Mesenchymal stem cell (in vitro differentiated cells and primary cell): ENCODE measurements at regions not wholly inside any gene's neighbourhood (a gene's known extent, or its start where the extent isn't known, plus 50 kb on each side); places are given as distances from the start of the nearest gene placed in this dataset.
A peak's percentile ranks its signal among the peaks of the same experiment; 100 is the strongest.

Experiments used
- DNase-seq: peaks from one replicate; pipeline ENCODE4 v3.0.0-alpha.2; 2013
- H2AFZ ChIP-seq: one replicate; pipeline ENCODE4 v1.6.1; 2013; ENCODE audit warnings: low read depth, mild to moderate bottlenecking, control low read depth, inconsistent platforms, low read length, moderate library complexity
- H2AK5ac ChIP-seq: 2 replicates; pipeline ENCODE4 v1.6.1; 2013; ENCODE audit warnings: low read length, moderate library complexity, mild to moderate bottlenecking, inconsistent platforms; ENCODE audit not compliant: severe bottlenecking
- H2BK120ac ChIP-seq: one replicate; pipeline ENCODE4 v1.6.1; 2013; ENCODE audit warnings: low read depth, mild to moderate bottlenecking, inconsistent platforms, low read length, moderate library complexity
- H2BK12ac ChIP-seq, 2 experiments: one replicate each; pipeline ENCODE4 v1.6.1; 2013; ENCODE audit warnings: inconsistent platforms in 2 of 2, low read length in 2 of 2, mild to moderate bottlenecking in 2 of 2, moderate library complexity in 2 of 2, control low read depth in 1 of 2
- H2BK15ac ChIP-seq: one replicate; pipeline ENCODE4 v1.6.1; 2013; ENCODE audit warnings: mild to moderate bottlenecking, low read depth, inconsistent platforms; ENCODE audit not compliant: poor library complexity, severe bottlenecking
- H2BK5ac ChIP-seq: 2 replicates; pipeline ENCODE4 v1.6.1; 2013; ENCODE audit warnings: low read depth, mild to moderate bottlenecking, low read length, control low read depth, inconsistent platforms; ENCODE audit not compliant: poor library complexity, severe bottlenecking
- H3K14ac ChIP-seq, 2 experiments: one replicate each; pipeline ENCODE4 v1.6.1; 2013; ENCODE audit warnings: inconsistent platforms in 2 of 2, low read length in 2 of 2, control low read depth in 1 of 2, mild to moderate bottlenecking in 1 of 2, moderate library complexity in 1 of 2
- H3K18ac ChIP-seq, 2 experiments: one replicate each; pipeline ENCODE4 v1.6.1; 2013; ENCODE audit warnings: inconsistent platforms in 2 of 2, low read length in 2 of 2, control low read depth in 1 of 2, low read depth in 1 of 2, mild to moderate bottlenecking in 1 of 2
- H3K23ac ChIP-seq, 2 experiments: one replicate each; pipeline ENCODE4 v1.6.1; 2013; ENCODE audit warnings: inconsistent platforms in 2 of 2, low read length in 2 of 2, mild to moderate bottlenecking in 2 of 2, moderate library complexity in 2 of 2, control low read depth in 1 of 2
- H3K27ac ChIP-seq: 2 replicates; pipeline ENCODE4 v1.5.1; 2013; ENCODE audit warnings: mild to moderate bottlenecking, moderate library complexity, low read length, control low read depth, inconsistent platforms; ENCODE audit not compliant: poor library complexity, severe bottlenecking
- H3K27me3 ChIP-seq, 2 experiments: 2 replicates each; pipeline versions ENCODE4 v1.6.1 to v1.7.0; 2013; ENCODE audit warnings: low read length in 2 of 2, mild to moderate bottlenecking in 2 of 2, moderate library complexity in 2 of 2, control low read depth in 1 of 2, inconsistent platforms in 1 of 2; ENCODE audit not compliant: control insufficient read depth in 1 of 2, insufficient read depth in 1 of 2
- H3K36me3 ChIP-seq, 2 experiments: 2 replicates each; pipeline versions ENCODE4 v1.6.1 to v1.7.0; 2013; ENCODE audit warnings: low read length in 2 of 2, control low read depth in 1 of 2, inconsistent platforms in 1 of 2, low read depth in 1 of 2, mild to moderate bottlenecking in 1 of 2; ENCODE audit not compliant: insufficient read depth in 2 of 2, control insufficient read depth in 1 of 2
- H3K4ac ChIP-seq, 2 experiments: one replicate each; pipeline ENCODE4 v1.6.1; 2013; ENCODE audit warnings: inconsistent platforms in 2 of 2, low read length in 2 of 2, mild to moderate bottlenecking in 2 of 2, moderate library complexity in 2 of 2, control low read depth in 1 of 2, low read depth in 1 of 2
- H3K4me1 ChIP-seq: 2 replicates; pipeline ENCODE4 v1.6.1; 2013; ENCODE audit warnings: low read depth, low read length, control low read depth; ENCODE audit not compliant: control insufficient read depth, insufficient read depth
- H3K4me2 ChIP-seq: 2 replicates; pipeline ENCODE4 v1.6.1; 2013; ENCODE audit warnings: low read length, mild to moderate bottlenecking, inconsistent platforms; ENCODE audit not compliant: poor library complexity, severe bottlenecking
- H3K4me3 ChIP-seq, 2 experiments: 2 replicates each; pipeline versions ENCODE4 v1.5.1 to v1.7.0; 2013; ENCODE audit warnings: low read length in 2 of 2, mild to moderate bottlenecking in 2 of 2, control low read depth in 1 of 2, low read depth in 1 of 2; ENCODE audit not compliant: insufficient read depth in 1 of 2
- H3K79me1 ChIP-seq: replicated peaks from 2 replicates; pipeline ENCODE4 v1.6.1; 2013; ENCODE audit warnings: mild to moderate bottlenecking, control low read depth, low read length, inconsistent platforms; ENCODE audit not compliant: poor library complexity, severe bottlenecking
- H3K9ac ChIP-seq: 2 replicates; pipeline ENCODE4 v1.7.0; 2013; ENCODE audit warnings: mild to moderate bottlenecking, low read length, moderate library complexity
- H3K9me3 ChIP-seq: 2 replicates; pipeline ENCODE4 v1.7.0; 2013; ENCODE audit warnings: mild to moderate bottlenecking, low read length; ENCODE audit not compliant: control insufficient read depth
- H4K8ac ChIP-seq: one replicate; pipeline ENCODE4 v1.6.1; 2013; ENCODE audit warnings: inconsistent platforms, mild to moderate bottlenecking, low read length, moderate library complexity
- H4K91ac ChIP-seq: one replicate; pipeline ENCODE4 v1.6.1; 2013; ENCODE audit warnings: mild to moderate bottlenecking, low read length, inconsistent platforms
- WGBS: methylation state at CpG from one replicate; pipeline ENCODE4 v1.1.7; 2013; ENCODE audit warnings: mixed read lengths; 5-methylcytosine and 5-hydroxymethylcytosine counted together

GRCh38 chr14:39765676-39766075 is 333.4 kb upstream of the FBXO33 start:
- no peak overlapping the region for H3K18ac ChIP-seq

GRCh38 chr14:39763402-39763890 is 331.2 kb upstream of the FBXO33 start:
- H3K4me3 ChIP-seq, result no peak overlapping the region
- H2BK120ac ChIP-seq, result no peak overlapping the region
- H3K9me3 ChIP-seq, result no peaks in the 10 kb centered on the region
- H2BK15ac ChIP-seq, result no peak overlapping the region
- peak overlapping the region in 1 of 2 experiments; percentile 28 for H2BK12ac ChIP-seq
- H3K79me1 ChIP-seq, result no peaks in the 10 kb centered on the region
- 91% methylated on average over 1 of the region's 1 CpG for WGBS
- no peaks in the 10 kb centered on the region for H3K36me3 ChIP-seq
- H3K27ac ChIP-seq, result no peak overlapping the region
- H3K4me1 ChIP-seq, result no peaks in the 10 kb centered on the region
- H2BK5ac ChIP-seq, result no peak overlapping the region
- H3K4ac ChIP-seq, result no peak overlapping the region
- H3K27me3 ChIP-seq, result no peaks in the 10 kb centered on the region
- no peak for DNase-seq
- H4K91ac ChIP-seq, result no peak overlapping the region
- no peak overlapping the region for H2AK5ac ChIP-seq
- H3K23ac ChIP-seq, result no peak overlapping the region
- no peak overlapping the region for H3K4me2 ChIP-seq
- no peak overlapping the region for H3K14ac ChIP-seq
- H2AFZ ChIP-seq, result no peak overlapping the region
- H4K8ac ChIP-seq, result no peak overlapping the region
- no peak overlapping the region for H3K18ac ChIP-seq
- no peak overlapping the region for H3K9ac ChIP-seq

More at GRCh38 chr14:39765676-39766075, 333.4 kb upstream of the FBXO33 start:
- H3K4me3 ChIP-seq, result no peak overlapping the region
- no peak overlapping the region for H2BK12ac ChIP-seq
- no peaks in the 10 kb centered on the region for H3K36me3 ChIP-seq
- H3K9me3 ChIP-seq, result no peaks in the 10 kb centered on the region
- H4K8ac ChIP-seq, result no peak overlapping the region
- no peak overlapping the region for H3K23ac ChIP-seq
- DNase-seq, result no peak
- H3K27ac ChIP-seq, result no peak overlapping the region
- no peaks in the 10 kb centered on the region for H3K79me1 ChIP-seq
- no peak overlapping the region for H3K4ac ChIP-seq
- WGBS, result no CpG with 5 or more reads among the region's 2 CpGs
- no peak overlapping the region for H2BK5ac ChIP-seq
- no peak overlapping the region for H3K4me2 ChIP-seq
- no peak overlapping the region for H2AK5ac ChIP-seq
- H3K27me3 ChIP-seq, result no peaks in the 10 kb centered on the region
- no peaks in the 10 kb centered on the region for H3K4me1 ChIP-seq
- no peak overlapping the region for H2BK15ac ChIP-seq
- H3K14ac ChIP-seq, result no peak overlapping the region
- no peak overlapping the region for H2AFZ ChIP-seq
- no peak overlapping the region for H2BK120ac ChIP-seq
- H4K91ac ChIP-seq, result no peak overlapping the region
- no peak overlapping the region for H3K9ac ChIP-seq

GRCh38 chr14:39762576-39763401 is 330.6 kb upstream of the FBXO33 start:
- no peaks in the 10 kb centered on the region for H3K36me3 ChIP-seq
- no peak overlapping the region for H3K14ac ChIP-seq
- H3K4me3 ChIP-seq, result no peak overlapping the region

GRCh38 chr14:39755269-39755878 is 323.1 kb upstream of the FBXO33 start:
- Histone ChIP-seq H3K9ac (no peak overlapping the region), H2BK12ac (no peak overlapping the region), H2BK120ac (no peak overlapping the region), H3K14ac (no peak overlapping the region), H3K79me1 (no peaks in the 10 kb centered on the region), H3K18ac (no peak overlapping the region), H3K4me1 (peaks cover 4% of the 10 kb centered on the region), H2BK15ac (no peak overlapping the region), H3K27ac (no peak overlapping the region), H3K27me3 (no peaks in the 10 kb centered on the region), H2AK5ac (no peak overlapping the region), H4K8ac (no peak overlapping the region), H2BK5ac (no peak overlapping the region), H3K4ac (no peak overlapping the region), H2AFZ (no peak overlapping the region), H3K9me3 (no peaks in the 10 kb centered on the region), H3K23ac (no peak overlapping the region), H3K4me3 (no peak overlapping the region), H3K36me3 (no peaks in the 10 kb centered on the region), H3K4me2 (no peak overlapping the region), H4K91ac (no peak overlapping the region)
- DNase-seq, result no peak

More at GRCh38 chr14:39762576-39763401, 330.6 kb upstream of the FBXO33 start:
- Histone ChIP-seq H2BK12ac (peak overlapping the region; percentile 23), H3K27me3 (no peaks in the 10 kb centered on the region), H2BK15ac (no peak overlapping the region), H4K8ac (peak overlapping the region; percentile 77), H3K9ac (no peak overlapping the region), H4K91ac (peak overlapping the region; percentile 90), H3K4me2 (no peak overlapping the region), H3K79me1 (no peaks in the 10 kb centered on the region), H3K27ac (no peak overlapping the region), H2AFZ (no peak overlapping the region), H3K9me3 (no peaks in the 10 kb centered on the region), H3K4ac (peak overlapping the region in 1 of 2 experiments; percentile 75), H3K18ac (peak overlapping the region; percentile 28 to 86), H2BK120ac (peak overlapping the region; percentile 19), H2BK5ac (no peak overlapping the region), H2AK5ac (no peak overlapping the region), H3K23ac (no peak overlapping the region), H3K4me1 (no peaks in the 10 kb centered on the region)
- 14% methylated on average over 14 of the region's 16 CpGs for WGBS
- DNase-seq, result peak; percentile 84
